ENCODE measurements at regions not wholly inside any gene's neighbourhood (a gene's known extent, or its start where the extent isn't known, plus 50 kb on each side); places are given as distances from the start of the nearest gene placed in this dataset.

- ATAC-seq (ENCODE audit: insufficient read depth, low FRiP score), result no peak
- no peaks in the 10 kb centered on the region for H3K4me1 ChIP-seq (ENCODE audit: control insufficient read depth in 5 of 5, insufficient read depth in 5 of 5, low read length in 5 of 5)
- H3K9me3 ChIP-seq (ENCODE audit: control insufficient read depth in 4 of 4, insufficient read depth in 3 of 4, low read length in 3 of 4), result peaks cover 0 to 2% (median 0%) of the 10 kb centered on the region in 4 donors
- H3K9ac ChIP-seq (ENCODE audit: insufficient read depth in 1 of 2, low read length in 2 of 2), result no peak overlapping the region
- DNase-seq, result no peak
- no peaks in the 10 kb centered on the region for H3K27me3 ChIP-seq (ENCODE audit: control insufficient read depth in 3 of 3, insufficient read depth in 3 of 3, low read length in 2 of 3)
- H3K4me3 ChIP-seq, result no peak overlapping the region
- WGBS, 2 donors, result 96 to 98% methylated on average over 19 of the region's 19 CpGs
- H3K27ac ChIP-seq (ENCODE audit: low read depth in 1 of 2, low read length in 1 of 2), result no peak overlapping the region
- H3K36me3 ChIP-seq (ENCODE audit: control insufficient read depth in 4 of 4, insufficient read depth in 4 of 4, low read length in 4 of 4), result no peaks in the 10 kb centered on the region
- TF ChIP-seq, protein P1, sequence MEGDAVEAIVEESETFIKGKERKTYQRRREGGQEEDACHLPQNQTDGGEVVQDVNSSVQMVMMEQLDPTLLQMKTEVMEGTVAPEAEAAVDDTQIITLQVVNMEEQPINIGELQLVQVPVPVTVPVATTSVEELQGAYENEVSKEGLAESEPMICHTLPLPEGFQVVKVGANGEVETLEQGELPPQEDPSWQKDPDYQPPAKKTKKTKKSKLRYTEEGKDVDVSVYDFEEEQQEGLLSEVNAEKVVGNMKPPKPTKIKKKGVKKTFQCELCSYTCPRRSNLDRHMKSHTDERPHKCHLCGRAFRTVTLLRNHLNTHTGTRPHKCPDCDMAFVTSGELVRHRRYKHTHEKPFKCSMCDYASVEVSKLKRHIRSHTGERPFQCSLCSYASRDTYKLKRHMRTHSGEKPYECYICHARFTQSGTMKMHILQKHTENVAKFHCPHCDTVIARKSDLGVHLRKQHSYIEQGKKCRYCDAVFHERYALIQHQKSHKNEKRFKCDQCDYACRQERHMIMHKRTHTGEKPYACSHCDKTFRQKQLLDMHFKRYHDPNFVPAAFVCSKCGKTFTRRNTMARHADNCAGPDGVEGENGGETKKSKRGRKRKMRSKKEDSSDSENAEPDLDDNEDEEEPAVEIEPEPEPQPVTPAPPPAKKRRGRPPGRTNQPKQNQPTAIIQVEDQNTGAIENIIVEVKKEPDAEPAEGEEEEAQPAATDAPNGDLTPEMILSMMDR (IDR thresholded peaks at IDR 0.05; ENCODE audit: control extremely low read depth, extremely low read depth), result no peak
These were observed 781.4 kb downstream of the BRINP3 start for GRCh38 chr1:189696297-189696696.

GRCh38 chr1:189697113-189697512 is 780.6 kb downstream of the BRINP3 start:
- ATAC-seq (ENCODE audit: insufficient read depth, low FRiP score) (no peak), DNase-seq (no peak)
- TF ChIP-seq, protein P1 (IDR thresholded peaks at IDR 0.05; ENCODE audit: control extremely low read depth, extremely low read depth), result no peak

GRCh38 chr1:189701606-189702005 is 776.1 kb downstream of the BRINP3 start:
- 64 to 85% methylated on average over 3 of the region's 3 CpGs for WGBS, 2 donors
- Histone ChIP-seq H3K27ac (ENCODE audit: low read depth in 1 of 2, low read length in 1 of 2) (no peak overlapping the region), H3K9ac (ENCODE audit: insufficient read depth in 1 of 2, low read length in 2 of 2) (no peak overlapping the region), H3K4me3 (no peak overlapping the region), H3K27me3 (ENCODE audit: control insufficient read depth in 3 of 3, insufficient read depth in 3 of 3, low read length in 2 of 3) (no peaks in the 10 kb centered on the region), H3K4me1 (ENCODE audit: control insufficient read depth in 5 of 5, insufficient read depth in 5 of 5, low read length in 5 of 5) (no peaks in the 10 kb centered on the region), H3K9me3 (ENCODE audit: control insufficient read depth in 4 of 4, insufficient read depth in 3 of 4, low read length in 3 of 4) (peaks cover 0 to 4% (median under 1%) of the 10 kb centered on the region in 4 donors), H3K36me3 (ENCODE audit: control insufficient read depth in 4 of 4, insufficient read depth in 4 of 4, low read length in 4 of 4) (no peaks in the 10 kb centered on the region)
- ATAC-seq (ENCODE audit: insufficient read depth, low FRiP score) (no peak), DNase-seq (no peak)
- TF ChIP-seq, protein P1 (IDR thresholded peaks at IDR 0.05; ENCODE audit: control extremely low read depth, extremely low read depth), result no peak

More at GRCh38 chr1:189697113-189697512, 780.6 kb downstream of the BRINP3 start:
- Histone ChIP-seq H3K27ac (ENCODE audit: low read depth in 1 of 2, low read length in 1 of 2) (no peak overlapping the region), H3K4me1 (ENCODE audit: control insufficient read depth in 5 of 5, insufficient read depth in 5 of 5, low read length in 5 of 5) (no peaks in the 10 kb centered on the region), H3K9me3 (ENCODE audit: control insufficient read depth in 4 of 4, insufficient read depth in 3 of 4, low read length in 3 of 4) (peaks cover 0 to 2% (median 0%) of the 10 kb centered on the region in 4 donors), H3K27me3 (ENCODE audit: control insufficient read depth in 3 of 3, insufficient read depth in 3 of 3, low read length in 2 of 3) (no peaks in the 10 kb centered on the region), H3K4me3 (no peak overlapping the region), H3K36me3 (ENCODE audit: control insufficient read depth in 4 of 4, insufficient read depth in 4 of 4, low read length in 4 of 4) (no peaks in the 10 kb centered on the region), H3K9ac (ENCODE audit: insufficient read depth in 1 of 2, low read length in 2 of 2) (no peak overlapping the region)
- WGBS, 2 donors, result 97% methylated on average over 22 of the region's 22 CpGs

- H3K27me3 ChIP-seq (ENCODE audit: control insufficient read depth in 3 of 3, insufficient read depth in 3 of 3, low read length in 2 of 3), result no peaks in the 10 kb centered on the region
These were observed 771.1 kb downstream of the BRINP3 start for GRCh38 chr1:189706594-189706993.

More at GRCh38 chr1:189706594-189706993, 771.1 kb downstream of the BRINP3 start:
- TF ChIP-seq, protein P1 (IDR thresholded peaks at IDR 0.05; ENCODE audit: control extremely low read depth, extremely low read depth), result no peak
- Histone ChIP-seq H3K9ac (ENCODE audit: insufficient read depth in 1 of 2, low read length in 2 of 2) (no peak overlapping the region), H3K4me3 (no peak overlapping the region), H3K4me1 (ENCODE audit: control insufficient read depth in 5 of 5, insufficient read depth in 5 of 5, low read length in 5 of 5) (no peaks in the 10 kb centered on the region), H3K27ac (ENCODE audit: low read depth in 1 of 2, low read length in 1 of 2) (no peak overlapping the region), H3K36me3 (ENCODE audit: control insufficient read depth in 4 of 4, insufficient read depth in 4 of 4, low read length in 4 of 4) (no peaks in the 10 kb centered on the region), H3K9me3 (ENCODE audit: control insufficient read depth in 4 of 4, insufficient read depth in 3 of 4, low read length in 3 of 4) (peaks cover 0 to 6% (median 4%) of the 10 kb centered on the region in 4 donors)
- no peak for ATAC-seq (ENCODE audit: insufficient read depth, low FRiP score)
- WGBS, 2 donors, result 78 to 88% methylated on average over 1 of the region's 1 CpG
- DNase-seq, result no peak
